Upper lobe of right lung (tissue), 1 donor: ENCODE measurements at regions not wholly inside any gene's neighbourhood (a gene's known extent, or its start where the extent isn't known, plus 50 kb on each side); places are given as distances from the start of the nearest gene placed in this dataset.

Experiments
- ATAC-seq: fragments of 200-7000 bp; cut with Tn5 transposase; one replicate; pipeline ENCODE4 v1.9.1; 2020; ENCODE audit warnings: mild to moderate bottlenecking, moderate library complexity
- DNase-seq: peaks from one replicate; pipeline ENCODE4 v3.0.0-alpha.2; 2020
- H3K27ac ChIP-seq: fragments of 200-600 bp; one replicate; pipeline ENCODE4 v1.8.0; 2022
- H3K27me3 ChIP-seq: fragments of 200-600 bp; one replicate; pipeline ENCODE4 v1.8.0; 2022; ENCODE audit warnings: mild to moderate bottlenecking
- H3K36me3 ChIP-seq: fragments of 200-600 bp; one replicate; pipeline ENCODE4 v1.8.0; 2022
- H3K4me1 ChIP-seq: fragments of 200-600 bp; one replicate; pipeline ENCODE4 v1.8.0; 2022
- H3K4me3 ChIP-seq: fragments of 200-600 bp; one replicate; pipeline ENCODE4 v1.8.0; 2022; ENCODE audit warnings: mild to moderate bottlenecking
- H3K9me3 ChIP-seq: fragments of 200-600 bp; one replicate; pipeline ENCODE4 v1.8.0; 2022
- CTCF ChIP-seq: fragments of 200-600 bp; IDR thresholded peaks from one replicate; pipeline ENCODE4 v1.8.0; 2022; ENCODE audit warnings: antibody characterized with exemption
- intact Hi-C: fragments of 100-400 bp; cut with DNase I; formaldehyde crosslinking; loops from one replicate; pipeline ENCODE4 v1.11.0; 2022
- donor health status: DM: no; HTN: yes; CAD: no; lungs with severe emphysema.

- intact Hi-C loops, result no loop called here
- H3K9me3 ChIP-seq, result no peaks in the 10 kb centered on the region
- H3K27me3 ChIP-seq, result no peaks in the 10 kb centered on the region
- ATAC-seq (no peak), DNase-seq (no peak)
- no peak for TF ChIP-seq CTCF
- no peaks in the 10 kb centered on the region for H3K4me1 ChIP-seq
- no peak overlapping the region for H3K27ac ChIP-seq
- H3K4me3 ChIP-seq, result no peak overlapping the region
- H3K36me3 ChIP-seq, result no peaks in the 10 kb centered on the region
Observed at GRCh38 chr1:55316947-55317662, 101.9 kb upstream of the USP24 start.

DNA sequence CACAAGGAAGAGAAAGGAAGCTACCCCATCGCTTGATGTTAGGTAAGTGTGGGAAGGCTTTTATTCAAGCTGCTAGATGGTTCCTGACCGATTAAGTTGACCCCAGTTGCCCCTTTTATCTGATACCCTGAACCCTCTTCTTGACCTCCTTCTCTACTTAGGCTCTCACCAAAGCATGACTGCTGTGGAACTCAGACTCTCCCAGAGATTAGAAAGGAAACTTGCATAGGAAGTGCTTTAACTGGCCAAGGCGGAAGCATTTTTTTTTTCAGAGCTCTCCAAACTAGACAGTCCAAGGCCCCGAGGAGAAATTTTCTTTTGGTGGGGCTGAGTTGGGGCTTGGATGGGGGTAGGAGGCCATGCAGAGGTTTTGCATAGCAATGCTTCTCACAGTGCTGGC is 101.3 kb upstream of the USP24 start:
- intact Hi-C loops, result no loop called here
- no peaks in the 10 kb centered on the region for H3K27me3 ChIP-seq
- DNase-seq (no peak), ATAC-seq (no peak)
- H3K4me3 ChIP-seq, result no peak overlapping the region
- H3K36me3 ChIP-seq, result no peaks in the 10 kb centered on the region
- no peaks in the 10 kb centered on the region for H3K9me3 ChIP-seq
- TF ChIP-seq CTCF, result no peak
- H3K4me1 ChIP-seq, result no peaks in the 10 kb centered on the region
- H3K27ac ChIP-seq, result no peak overlapping the region

GRCh38 chr1:55315552-55315951 is 100.4 kb upstream of the USP24 start:
- Histone ChIP-seq H3K27me3 (no peaks in the 10 kb centered on the region), H3K36me3 (no peaks in the 10 kb centered on the region), H3K4me3 (no peak overlapping the region), H3K4me1 (peaks cover 3% of the 10 kb centered on the region), H3K27ac (no peak overlapping the region), H3K9me3 (no peaks in the 10 kb centered on the region)
- ATAC-seq (no peak), DNase-seq (no peak)
- TF ChIP-seq CTCF, result no peak
- intact Hi-C loops, result no loop called here

DNA sequence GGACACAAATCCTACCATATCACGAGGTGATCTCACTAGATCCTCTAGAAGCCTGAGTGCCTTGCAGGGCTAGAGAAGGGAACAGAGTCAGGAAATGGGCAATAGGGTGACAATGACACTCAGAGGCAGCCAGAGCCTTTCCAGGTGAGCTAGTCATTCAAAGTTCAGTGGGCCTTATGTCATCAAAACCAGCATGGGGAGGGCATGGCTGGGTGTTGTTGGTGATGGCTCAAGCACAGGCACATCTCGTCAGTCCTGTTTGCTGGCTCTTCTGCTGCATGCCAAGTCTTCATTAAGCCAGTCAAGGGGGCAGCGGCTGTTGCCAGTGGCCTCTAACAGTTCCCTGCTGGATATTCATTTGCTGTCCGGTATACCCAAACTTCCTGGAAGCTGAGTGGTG is 99.6 kb upstream of the USP24 start:
- Histone ChIP-seq H3K27me3 (no peaks in the 10 kb centered on the region), H3K4me3 (no peak overlapping the region), H3K9me3 (no peaks in the 10 kb centered on the region), H3K27ac (no peak overlapping the region), H3K36me3 (no peaks in the 10 kb centered on the region), H3K4me1 (peaks cover 6% of the 10 kb centered on the region)
- TF ChIP-seq CTCF, result no peak
- ATAC-seq (no peak), DNase-seq (no peak)
- intact Hi-C loops, result no loop called here

DNA sequence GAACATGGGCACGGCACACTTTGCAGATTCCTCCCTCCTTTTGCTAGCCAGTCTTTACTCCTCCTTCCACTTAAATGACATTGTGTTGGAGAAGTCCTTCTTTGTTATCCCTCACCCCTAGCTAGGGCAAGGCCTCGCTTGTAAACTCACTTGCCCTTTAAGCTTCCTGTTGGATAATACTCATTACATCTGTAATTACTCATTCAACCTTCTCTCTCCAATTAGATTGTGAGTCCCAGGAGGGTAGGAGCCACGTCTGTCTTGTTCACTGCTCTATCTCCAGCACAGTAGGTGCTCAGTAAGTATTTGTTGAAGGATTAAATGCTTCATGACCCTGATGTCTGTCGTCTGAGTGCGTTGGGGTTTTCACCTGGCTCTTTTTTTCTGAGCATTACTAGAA is 98.7 kb upstream of the USP24 start:
- Histone ChIP-seq H3K9me3 (no peaks in the 10 kb centered on the region), H3K27me3 (no peaks in the 10 kb centered on the region), H3K4me1 (peaks cover 6% of the 10 kb centered on the region), H3K27ac (no peak overlapping the region), H3K4me3 (no peak overlapping the region), H3K36me3 (no peaks in the 10 kb centered on the region)
- DNase-seq (no peak), ATAC-seq (no peak)
- TF ChIP-seq CTCF, result no peak
- intact Hi-C loops, result no loop called here

GRCh38 chr1:55311979-55312378 is 96.8 kb upstream of the USP24 start:
- DNase-seq, result no peak
- intact Hi-C loops, result no loop called here

More at GRCh38 chr1:55311979-55312378, 96.8 kb upstream of the USP24 start:
- H3K4me3 ChIP-seq, result no peak overlapping the region
- no peaks in the 10 kb centered on the region for H3K36me3 ChIP-seq
- TF ChIP-seq CTCF, result no peak
- no peaks in the 10 kb centered on the region for H3K27me3 ChIP-seq
- no peaks in the 10 kb centered on the region for H3K9me3 ChIP-seq
- no peak for ATAC-seq
- peaks cover 6% of the 10 kb centered on the region for H3K4me1 ChIP-seq
- no peak overlapping the region for H3K27ac ChIP-seq
